ENCODE measurements at regions not wholly inside any gene's neighbourhood (a gene's known extent, or its start where the extent isn't known, plus 50 kb on each side); places are given as distances from the start of the nearest gene placed in this dataset.
"Not testable (repeated sequence)": the region's sequence is repeated elsewhere in the genome, so short reads cannot be mapped to it uniquely, and the experiment has no call there.

DNA sequence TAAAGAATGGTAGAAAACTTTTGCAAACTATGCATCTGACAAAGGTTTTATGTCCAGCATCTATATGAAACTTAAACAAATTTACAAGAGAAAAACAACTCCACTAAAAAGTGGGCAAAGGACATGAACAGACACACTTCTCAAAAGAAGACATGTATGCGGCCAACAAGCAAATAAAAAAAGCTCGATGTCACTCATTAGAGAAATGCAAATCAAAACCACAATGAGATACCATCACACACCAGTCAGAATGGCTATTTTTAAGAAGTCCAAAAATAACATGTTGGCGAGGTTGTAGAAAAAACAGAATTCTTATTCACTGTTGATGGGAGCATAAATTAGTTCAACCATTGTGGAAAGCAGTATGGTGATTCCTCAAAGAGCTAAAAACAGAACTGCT, 83.1 kb upstream of the IZUMO3 start:
- H3K9me3 ChIP-seq (ENCODE audit: control insufficient read depth, insufficient read depth, low read length); H3K9ac ChIP-seq (ENCODE audit: low read depth, low read length); H3K27me3 ChIP-seq (ENCODE audit: control insufficient read depth, insufficient read depth, low read length); CTCF ChIA-PET; H3K14ac ChIP-seq (replicated peaks; ENCODE audit: low read depth, low read length); H3K23ac ChIP-seq (ENCODE audit: low read depth, low read length); H2BK20ac ChIP-seq (ENCODE audit: low read depth, low read length); POLR2A ChIA-PET (ENCODE audit: unreplicated experiment); BruUV-seq (replicated peaks); H2BK120ac ChIP-seq (ENCODE audit: low read depth, low read length); in situ Hi-C loops (cut with MboI; ENCODE audit: low sequenced_read_pairs); H3K18ac ChIP-seq (ENCODE audit: low read depth, low read length); H3K4ac ChIP-seq (ENCODE audit: low read depth, low read length); ATAC-seq (ENCODE audit: low read depth); dilution Hi-C loops (cut with HindIII; ENCODE audit: low sequenced_read_pairs, unreplicated experiment); H4K5ac ChIP-seq (ENCODE audit: low read depth, low read length); H2AK5ac ChIP-seq (ENCODE audit: low read depth, low read length); H2AFZ ChIP-seq (replicated peaks; ENCODE audit: low read length, poor library complexity); H3K4me1 ChIP-seq (ENCODE audit: control insufficient read depth, insufficient read depth, low read length); intact Hi-C loops (cut with micrococcal nuclease); H4K20me1 ChIP-seq (ENCODE audit: insufficient read depth, low read length); H3K27ac ChIP-seq (ENCODE audit: insufficient read depth, low read length); DNase-seq; H3K36me3 ChIP-seq (ENCODE audit: control insufficient read depth, insufficient read depth, low read length); H2AK9ac ChIP-seq (replicated peaks; ENCODE audit: low read depth, low read length, poor library complexity); H3K56ac ChIP-seq (ENCODE audit: extremely low read depth, insufficient read depth, low read length); H3K4me2 ChIP-seq (ENCODE audit: low read depth, low read length); H4K91ac ChIP-seq (ENCODE audit: insufficient read depth, low read depth, low read length); H3K4me3 ChIP-seq (ENCODE audit: insufficient read depth, low read depth, low read length); H3K9me1 ChIP-seq (ENCODE audit: insufficient read depth, low read length); H2BK15ac ChIP-seq (ENCODE audit: low read depth, low read length); H4K8ac ChIP-seq (ENCODE audit: low read depth in 2 of 2, low read length in 2 of 2); H2BK5ac ChIP-seq (ENCODE audit: low read depth, low read length, poor library complexity, severe bottlenecking); H3K79me1 ChIP-seq (ENCODE audit: low read depth in 1 of 2, low read length in 2 of 2): not testable (repeated sequence)
- no CpG with 5 or more reads among the region's 3 CpGs for WGBS, 2 experiments (ENCODE audit: extremely low coverage in 2 of 2, insufficient read length in 1 of 2)

Data from IMR-90 (cell line).